Osteocyte (in vitro differentiated cells): ENCODE measurements at regions not wholly inside any gene's neighbourhood (a gene's known extent, or its start where the extent isn't known, plus 50 kb on each side); places are given as distances from the start of the nearest gene placed in this dataset.

Source experiments
- DNase-seq: peaks from one replicate; pipeline ENCODE4 v3.0.0; 2021; ENCODE audit warnings: mixed read lengths; ENCODE audit not compliant: unreplicated experiment; ENCODE audit errors: extremely low spot score
- H3K27ac Mint-ChIP-seq: one replicate; pipeline ENCODE4 v1.8.0; 2021; ENCODE audit warnings: mild to moderate bottlenecking, mixed read lengths; ENCODE audit not compliant: unreplicated experiment
- H3K27me3 Mint-ChIP-seq: one replicate; pipeline ENCODE4 v1.8.0; 2021; ENCODE audit warnings: mixed read lengths; ENCODE audit not compliant: unreplicated experiment
- H3K36me3 Mint-ChIP-seq: one replicate; pipeline ENCODE4 v1.8.0; 2021; ENCODE audit warnings: mixed read lengths; ENCODE audit not compliant: unreplicated experiment
- H3K4me1 Mint-ChIP-seq: one replicate; pipeline ENCODE4 v1.8.0; 2021; ENCODE audit warnings: mixed read lengths; ENCODE audit not compliant: unreplicated experiment
- H3K4me3 Mint-ChIP-seq: one replicate; pipeline ENCODE4 v1.8.0; 2021; ENCODE audit warnings: mild to moderate bottlenecking, moderate library complexity, mixed read lengths; ENCODE audit not compliant: unreplicated experiment
- H3K9me3 Mint-ChIP-seq: one replicate; pipeline ENCODE4 v1.8.0; 2021; ENCODE audit warnings: mixed read lengths; ENCODE audit not compliant: unreplicated experiment
- TF ChIP-seq, protein P1 (sequence below): fragments of 200-600 bp; sonication (generic); IDR thresholded peaks from 2 replicates; pipeline ENCODE4 v1.5.0; 2021; ENCODE audit warnings: antibody characterized with exemption, mild to moderate bottlenecking, moderate library complexity

GRCh38 chr4:152007111-152007510 is 246.3 kb upstream of the GATB start:
- Mint-ChIP-seq H3K27me3 (peaks cover 36% of the 10 kb centered on the region), H3K9me3 (no peaks in the 10 kb centered on the region), H3K27ac (no peak overlapping the region), H3K4me3 (no peak overlapping the region), H3K36me3 (no peaks in the 10 kb centered on the region), H3K4me1 (no peaks in the 10 kb centered on the region)
- DNase-seq: no peak
- TF ChIP-seq, protein P1, sequence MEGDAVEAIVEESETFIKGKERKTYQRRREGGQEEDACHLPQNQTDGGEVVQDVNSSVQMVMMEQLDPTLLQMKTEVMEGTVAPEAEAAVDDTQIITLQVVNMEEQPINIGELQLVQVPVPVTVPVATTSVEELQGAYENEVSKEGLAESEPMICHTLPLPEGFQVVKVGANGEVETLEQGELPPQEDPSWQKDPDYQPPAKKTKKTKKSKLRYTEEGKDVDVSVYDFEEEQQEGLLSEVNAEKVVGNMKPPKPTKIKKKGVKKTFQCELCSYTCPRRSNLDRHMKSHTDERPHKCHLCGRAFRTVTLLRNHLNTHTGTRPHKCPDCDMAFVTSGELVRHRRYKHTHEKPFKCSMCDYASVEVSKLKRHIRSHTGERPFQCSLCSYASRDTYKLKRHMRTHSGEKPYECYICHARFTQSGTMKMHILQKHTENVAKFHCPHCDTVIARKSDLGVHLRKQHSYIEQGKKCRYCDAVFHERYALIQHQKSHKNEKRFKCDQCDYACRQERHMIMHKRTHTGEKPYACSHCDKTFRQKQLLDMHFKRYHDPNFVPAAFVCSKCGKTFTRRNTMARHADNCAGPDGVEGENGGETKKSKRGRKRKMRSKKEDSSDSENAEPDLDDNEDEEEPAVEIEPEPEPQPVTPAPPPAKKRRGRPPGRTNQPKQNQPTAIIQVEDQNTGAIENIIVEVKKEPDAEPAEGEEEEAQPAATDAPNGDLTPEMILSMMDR: no peak

- H3K27me3 Mint-ChIP-seq: peaks cover 19% of the 10 kb centered on the region
- TF ChIP-seq, protein P1: no peak
- no peak overlapping the region for H3K27ac Mint-ChIP-seq
- H3K4me1 Mint-ChIP-seq: no peaks in the 10 kb centered on the region
- H3K36me3 Mint-ChIP-seq: no peaks in the 10 kb centered on the region
- DNase-seq: no peak
- no peak overlapping the region for H3K4me3 Mint-ChIP-seq
- H3K9me3 Mint-ChIP-seq: no peaks in the 10 kb centered on the region
Observed at GRCh38 chr4:152004801-152005200, 244.0 kb upstream of the GATB start.

- no peaks in the 10 kb centered on the region for H3K9me3 Mint-ChIP-seq
- no peak overlapping the region for H3K27ac Mint-ChIP-seq
- H3K36me3 Mint-ChIP-seq: no peaks in the 10 kb centered on the region
- DNase-seq: no peak
- peaks cover 3% of the 10 kb centered on the region for H3K27me3 Mint-ChIP-seq
- H3K4me1 Mint-ChIP-seq: no peaks in the 10 kb centered on the region
- TF ChIP-seq, protein P1: no peak
- no peak overlapping the region for H3K4me3 Mint-ChIP-seq
Observed at GRCh38 chr4:152000518-152000917, 239.7 kb upstream of the GATB start.

GRCh38 chr4:151998723-151999122 is 237.9 kb upstream of the GATB start:
- no peak for DNase-seq
- H3K36me3 Mint-ChIP-seq: no peaks in the 10 kb centered on the region
- H3K4me1 Mint-ChIP-seq: no peaks in the 10 kb centered on the region
- H3K27ac Mint-ChIP-seq: no peak overlapping the region
- no peaks in the 10 kb centered on the region for H3K27me3 Mint-ChIP-seq
- H3K9me3 Mint-ChIP-seq: no peaks in the 10 kb centered on the region
- TF ChIP-seq, protein P1: no peak
- H3K4me3 Mint-ChIP-seq: no peak overlapping the region

GRCh38 chr4:151997461-151997860 is 236.7 kb upstream of the GATB start:
- no peaks in the 10 kb centered on the region for H3K9me3 Mint-ChIP-seq
- no peak overlapping the region for H3K4me3 Mint-ChIP-seq
- TF ChIP-seq, protein P1: no peak
- H3K27ac Mint-ChIP-seq: no peak overlapping the region
- H3K4me1 Mint-ChIP-seq: no peaks in the 10 kb centered on the region
- no peaks in the 10 kb centered on the region for H3K36me3 Mint-ChIP-seq
- no peak for DNase-seq
- peaks cover 3% of the 10 kb centered on the region for H3K27me3 Mint-ChIP-seq
